ENCODE measurements at regions not wholly inside any gene's neighbourhood (a gene's known extent, or its start where the extent isn't known, plus 50 kb on each side); places are given as distances from the start of the nearest gene placed in this dataset.

- no peak for TF ChIP-seq CTCF (IDR thresholded peaks at IDR 0.05; ENCODE audit: low read depth, low read length, missing input control)
- no peak for TF ChIP-seq MAX (IDR thresholded peaks at IDR 0.05)
- no peak for TF ChIP-seq RXRA (IDR thresholded peaks at IDR 0.05)
Observed at GRCh38 chr9:129469188-129469987, 151.5 kb downstream of the C9orf50 start.
